HCT116 (cell line): ENCODE measurements at regions not wholly inside any gene's neighbourhood (a gene's known extent, or its start where the extent isn't known, plus 50 kb on each side); places are given as distances from the start of the nearest gene placed in this dataset.
A peak's percentile ranks its signal among the peaks of the same experiment; 100 is the strongest.

ENCODE experiments used
- ATAC-seq: fragments of 200-7000 bp; cut with Tn5 transposase; 2 replicates; pipeline ENCODE4 v1.9.1; 2020; ENCODE audit warnings: mild to moderate bottlenecking, moderate library complexity
- BruUV-seq: library from RNA; stranded (reverse); fragments of 400-500 nt; replicated peaks from 2 replicates; lab custom pipeline; 2021; lab: Mats Ljungman, UMichigan
- CTCF ChIA-PET: fragments of 300-600 bp; sonication (Branson Sonifier 250); formaldehyde crosslinking; loops from one replicate; lab custom pipeline; 2021; ENCODE audit warnings: antibody characterized with exemption; lab: Charles Lee
- POLR2A ChIA-PET: fragments of 300-600, 350-600 bp; sonication (Branson Sonifier 250); formaldehyde crosslinking; loops from one replicate; lab custom pipeline; 2021; ENCODE audit warnings: antibody characterized with exemption; lab: Charles Lee
- RAD21 ChIA-PET, 2 experiments: fragments of 300-600 bp; sonication (Branson Sonifier 250); formaldehyde crosslinking; loops; one replicate each; lab custom pipeline; 2023; ENCODE audit warnings: low total read pairs in 2 of 2; ENCODE audit not compliant: uncharacterized antibody in 2 of 2, unreplicated experiment in 2 of 2, low non-redundant PET in 1 of 2; lab: Charles Lee
- DNase-seq: peaks from one replicate; pipeline ENCODE4 v3.0.0-alpha.2; 2010; ENCODE audit warnings: low read depth, low spot score
- H2AFZ ChIP-seq: fragments of 200-600 bp; shearing (Covaris generic), sonication (generic); 2 replicates; pipeline ENCODE4 v1.6.1; 2017; ENCODE audit warnings: low read depth, mixed run types, mixed read lengths, antibody characterized with exemption, low read length; ENCODE audit not compliant: poor library complexity, severe bottlenecking
- H3K27ac ChIP-seq: 2 replicates; pipeline ENCODE4 v1.5.1; 2012; ENCODE audit warnings: low read depth, low read length
- H3K27me3 ChIP-seq: fragments of 200-600 bp; sonication (generic); 2 replicates; pipeline ENCODE4 v1.6.1; 2016; ENCODE audit warnings: mixed run types, low read length, mixed read lengths; ENCODE audit not compliant: insufficient read depth
- H3K36me3 ChIP-seq, 2 experiments: fragments of 200-500 bp in 1 of 2; fragments of 200-600 bp in 1 of 2; sonication (Bioruptor generic) in 1 of 2; sonication (generic) in 1 of 2; 2 replicates each; pipeline versions ENCODE4 v1.5.1 to v1.6.1; 2014 to 2016; ENCODE audit warnings: low read length in 2 of 2, inconsistent platforms in 1 of 2, mixed read lengths in 1 of 2, mixed run types in 1 of 2; ENCODE audit not compliant: insufficient read depth in 2 of 2, control insufficient read depth in 1 of 2
- H3K4me1 ChIP-seq, 2 experiments: fragments of 200-600 bp in 1 of 2; sonication (generic) in 1 of 2; 2 replicates each; pipeline versions ENCODE4 v1.5.1 to v1.6.1; 2012 to 2017; ENCODE audit warnings: low read length in 2 of 2, inconsistent platforms in 1 of 2, mild to moderate bottlenecking in 1 of 2, mixed read lengths in 1 of 2, mixed run types in 1 of 2, moderate library complexity in 1 of 2; ENCODE audit not compliant: insufficient read depth in 2 of 2, control insufficient read depth in 1 of 2
- H3K4me2 ChIP-seq: fragments of 200-600 bp; sonication (generic); 2 replicates; pipeline ENCODE4 v1.6.1; 2017; ENCODE audit warnings: mixed run types, low read length, mixed read lengths
- H3K4me3 ChIP-seq, 2 experiments: fragments of 200-600 bp in 1 of 2; sonication (generic) in 1 of 2; replicated peaks in 1 of 2; 2 replicates each; pipeline ENCODE4 v1.5.1; 2011 to 2016; ENCODE audit warnings: low read length in 2 of 2, control low read depth in 1 of 2, low read depth in 1 of 2, mild to moderate bottlenecking in 1 of 2, mixed read lengths in 1 of 2, mixed run types in 1 of 2
- H3K79me2 ChIP-seq: fragments of 200-600 bp; sonication (generic); 2 replicates; pipeline ENCODE4 v1.6.1; 2017; ENCODE audit warnings: mild to moderate bottlenecking, mixed run types, low read length, moderate library complexity, mixed read lengths; ENCODE audit not compliant: insufficient read depth
- H3K9ac ChIP-seq: fragments of 200-600 bp; sonication (generic); 2 replicates; pipeline ENCODE4 v1.6.1; 2016; ENCODE audit warnings: low read length, mixed read lengths
- H3K9me2 ChIP-seq: fragments of 200-600 bp; sonication (generic), shearing (Covaris generic); 2 replicates; pipeline ENCODE4 v1.6.1; 2017; ENCODE audit warnings: mixed run types, mild to moderate bottlenecking, moderate library complexity; ENCODE audit not compliant: insufficient read depth
- H3K9me3 ChIP-seq, 2 experiments: fragments of 200-500 bp in 1 of 2; fragments of 200-600 bp in 1 of 2; sonication (Bioruptor generic) in 1 of 2; sonication (generic) in 1 of 2; 2 replicates each; pipeline ENCODE4 v1.6.1; 2014 to 2017; ENCODE audit warnings: low read length in 2 of 2, mixed read lengths in 2 of 2, inconsistent platforms in 1 of 2, low read depth in 1 of 2, mild to moderate bottlenecking in 1 of 2, mixed run types in 1 of 2, moderate library complexity in 1 of 2; ENCODE audit not compliant: control insufficient read depth in 1 of 2, insufficient read depth in 1 of 2
- H4K20me1 ChIP-seq: fragments of 200-600 bp; sonication (generic), shearing (Covaris generic); 2 replicates; pipeline ENCODE4 v1.6.1; 2017; ENCODE audit warnings: mixed run types, mild to moderate bottlenecking, moderate library complexity; ENCODE audit not compliant: insufficient read depth
- ATF3 ChIP-seq: IDR thresholded peaks from 2 replicates; pipeline ENCODE4 v1.6.1; 2012
- CBX3 ChIP-seq: IDR thresholded peaks from 2 replicates; pipeline ENCODE4 v1.6.1; 2012; ENCODE audit warnings: low read depth
- CEBPB ChIP-seq: IDR thresholded peaks from 2 replicates; pipeline ENCODE4 v1.6.1; 2012; ENCODE audit warnings: low read depth
- CTCF ChIP-seq, 3 experiments: fragments of 200-600 bp in 1 of 3; sonication (generic) in 1 of 3; IDR thresholded peaks in 2 of 3; conservative IDR thresholded peaks in 1 of 3; 2 replicates each; pipeline ENCODE4 v1.5.1; 2012 to 2017; ENCODE audit warnings: low read depth in 2 of 3, low read length in 2 of 3, antibody characterized with exemption in 1 of 3, borderline replicate concordance in 1 of 3, control low read depth in 1 of 3, mild to moderate bottlenecking in 1 of 3, mixed read lengths in 1 of 3, mixed run types in 1 of 3, moderate library complexity in 1 of 3; ENCODE audit not compliant: insufficient read depth in 1 of 3
- EGR1 ChIP-seq: IDR thresholded peaks from 2 replicates; pipeline ENCODE4 v1.6.1; 2012; ENCODE audit warnings: low read depth
- EZH2phosphoT487 ChIP-seq: fragments of 200-600 bp; IDR thresholded peaks from 2 replicates; pipeline ENCODE4 v1.6.1; 2018; ENCODE audit warnings: antibody characterized with exemption, borderline replicate concordance
- JUND ChIP-seq: IDR thresholded peaks from 2 replicates; pipeline ENCODE4 v1.6.1; 2012
- MAX ChIP-seq: IDR thresholded peaks from 2 replicates; pipeline ENCODE4 v1.6.1; 2012
- POLR2A ChIP-seq: IDR thresholded peaks from 2 replicates; pipeline ENCODE4 v1.7.0; 2011; ENCODE audit warnings: borderline replicate concordance; ENCODE audit not compliant: insufficient read depth, insufficient read length; ENCODE audit errors: extremely low read depth
- RAD21 ChIP-seq: IDR thresholded peaks from 2 replicates; pipeline ENCODE4 v1.6.1; 2012; ENCODE audit warnings: low read depth, mild to moderate bottlenecking
- REST ChIP-seq: IDR thresholded peaks from 2 replicates; pipeline ENCODE4 v1.6.1; 2012; ENCODE audit warnings: low read depth
- SIN3A ChIP-seq: IDR thresholded peaks from 2 replicates; pipeline ENCODE4 v1.6.1; 2012; ENCODE audit warnings: low read depth
- SP1 ChIP-seq: IDR thresholded peaks from 2 replicates; pipeline ENCODE4 v1.6.1; 2012; ENCODE audit warnings: low read depth
- ZBTB33 ChIP-seq: IDR thresholded peaks from 2 replicates; pipeline ENCODE4 v1.6.1; 2011; ENCODE audit warnings: mild to moderate bottlenecking, low read length, moderate library complexity; ENCODE audit not compliant: insufficient replicate concordance; ENCODE audit errors: extremely low read depth
- ZFX ChIP-seq: fragments of 450-650 bp; IDR thresholded peaks from 2 replicates; pipeline ENCODE4 v1.6.1; 2017
- intact Hi-C: fragments of 100-400 bp; cut with micrococcal nuclease; formaldehyde crosslinking; loops from 2 replicates; pipeline ENCODE4 v1.10.0; 2022

- H2AFZ ChIP-seq, result peak overlapping the region; percentile 29
- H3K9me2 ChIP-seq, result no peaks in the 10 kb centered on the region
- BruUV-seq, result no TSS peak
- RAD21 ChIA-PET, result no interaction called here
- TF ChIP-seq CTCF (IDR thresholded peaks at IDR 0.05 in 2 of 3, conservative IDR thresholded peaks at IDR 0.05 in 1 of 3; ENCODE audit: borderline replicate concordance in 1 of 3, insufficient read depth in 1 of 3, low read depth in 2 of 3, low read length in 2 of 3) (no peak), RAD21 (no peak), CEBPB (no peak), CBX3 (no peak), REST (no peak), ZFX (no peak), JUND (no peak), ZBTB33 (no peak), EGR1 (no peak), MAX (no peak), POLR2A (no peak), ATF3 (no peak), SIN3A (no peak), EZH2phosphoT487 (no peak), SP1 (no peak)
- TF ChIP-seq, all 23 proteins: peak for 0
- peaks cover 6 to 23% of the 10 kb centered on the region in 2 experiments for H3K4me1 ChIP-seq
- no peak overlapping the region for H3K4me2 ChIP-seq
- H3K36me3 ChIP-seq, result no peaks in the 10 kb centered on the region
- H3K9ac ChIP-seq, result no peak overlapping the region
- H3K4me3 ChIP-seq, result no peak overlapping the region
- POLR2A ChIA-PET, result no interaction called here
- H3K27ac ChIP-seq, result no peak overlapping the region
- ATAC-seq (no peak), DNase-seq (no peak)
- intact Hi-C loops, result no loop called here
- H3K9me3 ChIP-seq, result no peaks in the 10 kb centered on the region
- H3K79me2 ChIP-seq, result no peaks in the 10 kb centered on the region
- CTCF ChIA-PET, result no interaction called here
- H3K27me3 ChIP-seq, result no peaks in the 10 kb centered on the region
- H4K20me1 ChIP-seq, result no peaks in the 10 kb centered on the region
These were observed 81.7 kb downstream of the FAM161A start for GRCh38 chr2:61771904-61772845.
